HG03025 (cell line): ENCODE measurements at regions not wholly inside any gene's neighbourhood (a gene's known extent, or its start where the extent isn't known, plus 50 kb on each side); places are given as distances from the start of the nearest gene placed in this dataset.

Experiments
- ATAC-seq: cut with Tn5 transposase; IDR thresholded peaks from one replicate; pipeline ENCODE4 v1.9.1; 2021; ENCODE audit warnings: mild to moderate bottlenecking, moderate library complexity; ENCODE audit not compliant: unreplicated experiment, low FRiP score

GRCh38 chr5:62127098-62127736 is 178.8 kb upstream of the KIF2A start:
- ATAC-seq = no peak

- ATAC-seq = no peak
Measured at GRCh38 chr5:62130107-62130506, 175.9 kb upstream of the KIF2A start.

GRCh38 chr5:62132276-62132675 is 173.7 kb upstream of the KIF2A start:
- no peak for ATAC-seq

GRCh38 chr5:62133426-62133825 is 172.6 kb upstream of the KIF2A start:
- no peak for ATAC-seq

- ATAC-seq = no peak
Measured at GRCh38 chr5:62134811-62135210, 171.2 kb upstream of the KIF2A start.

GRCh38 chr5:62137628-62138027 is 168.4 kb upstream of the KIF2A start:
- no peak for ATAC-seq

- no peak for ATAC-seq
Measured at GRCh38 chr5:62138607-62139006, 167.4 kb upstream of the KIF2A start.

GRCh38 chr5:62139741-62140140 is 166.3 kb upstream of the KIF2A start:
- no peak for ATAC-seq

GRCh38 chr5:62142351-62142750 is 163.7 kb upstream of the KIF2A start:
- no peak for ATAC-seq

GRCh38 chr5:62143268-62144229 is 162.5 kb upstream of the KIF2A start:
- ATAC-seq = no peak

GRCh38 chr5:62144401-62145022 is 161.5 kb upstream of the KIF2A start:
- ATAC-seq = no peak

- no peak for ATAC-seq
Measured at GRCh38 chr5:62149879-62150278, 156.1 kb upstream of the KIF2A start.

- ATAC-seq = no peak
Measured at GRCh38 chr5:62152394-62153087, 153.5 kb upstream of the KIF2A start.

GRCh38 chr5:62154758-62155157 is 151.2 kb upstream of the KIF2A start:
- no peak for ATAC-seq

GRCh38 chr5:62155988-62156387 is 150.0 kb upstream of the KIF2A start:
- ATAC-seq = no peak

- no peak for ATAC-seq
Measured at GRCh38 chr5:62167561-62168057, 138.4 kb upstream of the KIF2A start.

GRCh38 chr5:62168506-62169281 is 137.3 kb upstream of the KIF2A start:
- no peak for ATAC-seq

GRCh38 chr5:62178258-62178657 is 127.7 kb upstream of the KIF2A start:
- ATAC-seq = no peak

- no peak for ATAC-seq
Measured at GRCh38 chr5:62182802-62183201, 123.2 kb upstream of the KIF2A start.

GRCh38 chr5:62183727-62184126 is 122.3 kb upstream of the KIF2A start:
- ATAC-seq = no peak
